Calu3 (cell line): ENCODE measurements at regions not wholly inside any gene's neighbourhood (a gene's known extent, or its start where the extent isn't known, plus 50 kb on each side); places are given as distances from the start of the nearest gene placed in this dataset.

Experiments used
- BruUV-seq: library from RNA; stranded (reverse); fragments of 400-500 nt; replicated peaks from 2 replicates; lab custom pipeline; 2021; lab: Mats Ljungman, UMichigan
- CTCF ChIA-PET: fragments of 300-600 bp; sonication (Branson Sonifier 250); formaldehyde crosslinking; loops from one replicate; lab custom pipeline; 2022; ENCODE audit warnings: antibody characterized with exemption; lab: Charles Lee
- DNase-seq: peaks from one replicate; pipeline ENCODE4 v3.0.0; 2022
- H3K27ac Mint-ChIP-seq: one replicate; pipeline ENCODE4 v1.8.0; 2022; ENCODE audit warnings: mixed read lengths; ENCODE audit not compliant: unreplicated experiment
- H3K27me3 Mint-ChIP-seq: one replicate; pipeline ENCODE4 v1.8.0; 2022; ENCODE audit warnings: mixed read lengths; ENCODE audit not compliant: unreplicated experiment
- H3K36me3 Mint-ChIP-seq: one replicate; pipeline ENCODE4 v1.8.0; 2022; ENCODE audit warnings: mild to moderate bottlenecking, moderate library complexity, mixed read lengths; ENCODE audit not compliant: insufficient read depth, unreplicated experiment
- H3K4me1 Mint-ChIP-seq: one replicate; pipeline ENCODE4 v1.8.0; 2022; ENCODE audit warnings: mild to moderate bottlenecking, low read depth, mixed read lengths; ENCODE audit not compliant: unreplicated experiment
- H3K4me3 Mint-ChIP-seq: one replicate; pipeline ENCODE4 v1.8.0; 2022; ENCODE audit warnings: mild to moderate bottlenecking, low read depth, moderate library complexity, mixed read lengths; ENCODE audit not compliant: unreplicated experiment
- H3K9me3 Mint-ChIP-seq: one replicate; pipeline ENCODE4 v1.8.0; 2022; ENCODE audit warnings: low read depth, mixed read lengths; ENCODE audit not compliant: unreplicated experiment
- CTCF ChIP-seq: fragments of 200-600 bp; IDR thresholded peaks from one replicate; pipeline ENCODE4 v1.8.0; 2022; ENCODE audit warnings: antibody characterized with exemption; ENCODE audit not compliant: unreplicated experiment
- intact Hi-C: fragments of 100-400 bp; cut with micrococcal nuclease; formaldehyde crosslinking; loops from one replicate; pipeline ENCODE4 v1.10.0; 2022; ENCODE audit not compliant: unreplicated experiment

DNA sequence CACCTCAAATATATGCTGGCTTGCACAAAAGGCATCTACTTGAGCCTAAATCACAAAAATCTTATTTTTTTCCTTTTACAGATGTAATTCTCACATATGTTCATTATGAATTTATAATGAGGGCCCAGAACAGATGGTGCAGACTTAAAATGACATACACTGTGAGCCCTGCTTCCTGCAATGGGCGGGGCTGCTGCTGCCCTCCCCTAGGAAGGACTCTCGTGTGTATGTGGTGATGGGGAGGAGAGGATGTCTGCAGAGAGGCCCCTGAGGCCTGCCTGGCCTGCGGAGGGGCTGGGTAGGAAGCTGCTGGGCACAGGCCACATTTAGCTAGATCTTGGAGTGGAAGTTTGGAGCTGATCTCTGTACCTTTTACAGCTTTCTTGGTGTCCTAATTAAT lies 233.4 kb upstream of the KIRREL3 start:
- Mint-ChIP-seq H3K36me3 (no peaks in the 10 kb centered on the region), H3K4me3 (no peak overlapping the region), H3K9me3 (peaks cover 4% of the 10 kb centered on the region), H3K27me3 (no peaks in the 10 kb centered on the region), H3K27ac (no peak overlapping the region), H3K4me1 (no peaks in the 10 kb centered on the region)
- CTCF ChIA-PET: no interaction called here
- no TSS peak for BruUV-seq
- intact Hi-C loops: no loop called here
- TF ChIP-seq CTCF: no peak
- no peak for DNase-seq

- H3K4me3 Mint-ChIP-seq: no peak overlapping the region
- BruUV-seq: no TSS peak
- no peaks in the 10 kb centered on the region for H3K36me3 Mint-ChIP-seq
- H3K9me3 Mint-ChIP-seq: peaks cover 4% of the 10 kb centered on the region
- H3K4me1 Mint-ChIP-seq: no peaks in the 10 kb centered on the region
- CTCF ChIA-PET: no interaction called here
- DNase-seq: no peak
- TF ChIP-seq CTCF: no peak
- intact Hi-C loops: no loop called here
- no peaks in the 10 kb centered on the region for H3K27me3 Mint-ChIP-seq
- H3K27ac Mint-ChIP-seq: no peak overlapping the region
Measured at GRCh38 chr11:127230392-127230791, 229.8 kb upstream of the KIRREL3 start.

DNA sequence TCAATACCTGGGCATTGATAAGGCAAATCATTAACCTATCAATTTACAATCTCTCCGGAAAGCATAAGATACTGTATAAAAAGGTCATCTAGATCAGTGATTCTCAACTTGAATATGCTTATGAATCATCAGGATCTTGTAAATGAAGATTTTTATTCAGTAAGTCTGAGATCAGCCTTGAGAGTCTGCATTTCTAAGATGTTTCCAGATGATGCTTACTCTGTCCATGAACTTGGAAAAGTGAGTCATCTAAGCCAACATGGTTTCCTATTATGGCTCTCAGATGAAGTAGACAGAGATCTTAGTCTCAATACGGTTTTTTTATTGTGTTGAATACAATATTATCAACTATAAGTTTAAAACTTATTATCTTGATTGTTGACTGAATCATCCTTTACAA lies 226.4 kb upstream of the KIRREL3 start:
- BruUV-seq: no TSS peak
- no peaks in the 10 kb centered on the region for H3K4me1 Mint-ChIP-seq
- H3K36me3 Mint-ChIP-seq: no peaks in the 10 kb centered on the region
- intact Hi-C loops: loop anchor here (10.0 kb wide), 1 partner anchor 122 kb away; no protein-coding TSS in a partner anchor
- CTCF ChIA-PET: interaction anchor here (1.2 kb wide), 1 partner anchor 12 kb away, joined by 3 read pairs; no protein-coding TSS in a partner anchor
- no peak overlapping the region for H3K4me3 Mint-ChIP-seq
- no peak for DNase-seq
- TF ChIP-seq CTCF: no peak
- H3K27ac Mint-ChIP-seq: no peak overlapping the region
- H3K27me3 Mint-ChIP-seq: no peaks in the 10 kb centered on the region
- H3K9me3 Mint-ChIP-seq: peaks cover 5% of the 10 kb centered on the region

DNA sequence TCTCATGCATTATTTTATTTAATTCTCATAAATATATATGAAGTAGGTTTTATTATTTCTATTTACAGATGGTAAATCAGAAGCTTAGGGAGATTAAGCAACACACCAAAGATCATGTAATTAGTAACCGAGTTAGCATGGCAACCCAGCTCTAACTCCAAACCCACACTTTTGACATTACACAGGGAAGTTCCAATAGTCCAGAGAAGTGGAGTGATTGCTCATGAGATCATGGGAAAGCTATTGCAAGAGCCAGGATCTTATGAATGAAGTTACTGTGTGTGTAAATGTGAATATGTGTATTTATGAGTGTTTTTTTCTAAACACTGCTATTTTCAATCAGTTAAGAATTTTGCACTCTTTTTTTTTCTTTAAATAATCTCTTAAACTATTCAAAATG lies 225.8 kb upstream of the KIRREL3 start:
- no peaks in the 10 kb centered on the region for H3K27me3 Mint-ChIP-seq
- H3K4me3 Mint-ChIP-seq: no peak overlapping the region
- intact Hi-C loops: loop anchor here (10.0 kb wide), 1 partner anchor 122 kb away; no protein-coding TSS in a partner anchor
- peaks cover 5% of the 10 kb centered on the region for H3K9me3 Mint-ChIP-seq
- H3K27ac Mint-ChIP-seq: no peak overlapping the region
- no peaks in the 10 kb centered on the region for H3K36me3 Mint-ChIP-seq
- no TSS peak for BruUV-seq
- no peaks in the 10 kb centered on the region for H3K4me1 Mint-ChIP-seq
- TF ChIP-seq CTCF: no peak
- CTCF ChIA-PET: interaction anchor here (1.2 kb wide), 1 partner anchor 11 kb away, joined by 3 read pairs; no protein-coding TSS in a partner anchor
- DNase-seq: no peak
